HepG2 (cell line): ENCODE measurements at regions not wholly inside any gene's neighbourhood (a gene's known extent, or its start where the extent isn't known, plus 50 kb on each side); places are given as distances from the start of the nearest gene placed in this dataset.

Experiments
- ASH2L ChIP-seq: fragments of 300-600, 200-600 bp; sonication (generic); IDR thresholded peaks from 2 replicates; pipeline ENCODE4 v1.7.0; 2017; ENCODE audit warnings: low read depth, mild to moderate bottlenecking, moderate library complexity, mixed read lengths, low read length; ENCODE audit not compliant: insufficient read length
- EZH2 ChIP-seq: conservative IDR thresholded peaks from 2 replicates; pipeline ENCODE4 v1.6.1; 2012; ENCODE audit warnings: mild to moderate bottlenecking, low read depth, low read length, moderate library complexity
- GLI4 ChIP-seq: sonication (generic); formaldehyde crosslinking; IDR thresholded peaks from 2 replicates; pipeline ENCODE4 v1.5.1; 2020; ENCODE audit warnings: missing genetic modification reagents, mild to moderate bottlenecking, moderate library complexity, borderline replicate concordance
- HDAC2 ChIP-seq: sonication (generic); formaldehyde crosslinking; IDR thresholded peaks from 2 replicates; pipeline ENCODE4 v1.4.0; 2020; ENCODE audit warnings: missing genetic modification reagents
- MTA1 ChIP-seq: sonication (generic); formaldehyde crosslinking; IDR thresholded peaks from 2 replicates; pipeline ENCODE4 v1.4.0; 2020; ENCODE audit warnings: missing genetic modification reagents, mild to moderate bottlenecking, borderline replicate concordance
- NCOA2 ChIP-seq: sonication (generic); formaldehyde crosslinking; IDR thresholded peaks from 2 replicates; pipeline ENCODE4 v1.8.0; 2022; ENCODE audit warnings: inconsistent platforms
- ZNF230 ChIP-seq: sonication (generic); formaldehyde crosslinking; IDR thresholded peaks from 2 replicates; pipeline ENCODE4 v1.4.0; 2020; ENCODE audit warnings: mild to moderate bottlenecking, missing genetic modification reagents
- ZNF629 ChIP-seq: sonication (generic); formaldehyde crosslinking; conservative IDR thresholded peaks from 2 replicates; pipeline ENCODE4 v1.5.0; 2020; ENCODE audit warnings: missing genetic modification reagents
- ZSCAN30 ChIP-seq: sonication (generic); formaldehyde crosslinking; IDR thresholded peaks from 2 replicates; pipeline ENCODE4 v1.5.0; 2020; ENCODE audit warnings: mild to moderate bottlenecking, missing genetic modification reagents
- TF ChIP-seq, protein P1 (sequence below): sonication (generic); formaldehyde crosslinking; IDR thresholded peaks from 2 replicates; pipeline ENCODE4 v1.5.1; 2020; ENCODE audit warnings: mild to moderate bottlenecking, missing genetic modification reagents, moderate library complexity
- TF ChIP-seq, protein P2 (sequence below): sonication (generic); formaldehyde crosslinking; IDR thresholded peaks from 2 replicates; pipeline ENCODE4 v1.5.0; 2020; ENCODE audit warnings: mild to moderate bottlenecking, missing genetic modification reagents, moderate library complexity
- TF ChIP-seq, protein P3 (sequence below), 2 experiments: IDR thresholded peaks; 2 replicates each; pipeline ENCODE4 v1.6.1; 2011 to 2012; ENCODE audit warnings: low read length in 2 of 2, borderline replicate concordance in 1 of 2, low read depth in 1 of 2, mild to moderate bottlenecking in 1 of 2, moderate library complexity in 1 of 2

DNA sequence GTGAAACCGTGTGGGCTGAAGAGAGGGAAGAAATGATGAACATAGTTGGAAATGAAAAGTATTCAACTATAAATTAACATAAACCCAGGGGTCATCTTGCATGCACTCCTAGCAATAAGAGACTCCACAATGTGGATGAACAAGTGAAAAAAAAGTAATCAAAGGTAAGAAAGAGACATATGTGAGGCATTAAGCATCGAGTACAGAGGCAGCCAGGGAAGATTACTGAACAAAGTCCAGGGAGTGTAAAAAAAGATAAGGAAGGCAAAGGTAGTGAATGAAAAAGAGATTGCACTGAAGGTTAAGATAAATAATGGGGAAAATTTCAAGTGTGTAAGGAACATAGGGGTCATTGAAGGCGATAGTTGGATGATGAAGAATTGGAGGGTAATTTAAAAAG, 330.8 kb upstream of the PROX1 start:
- TF ChIP-seq EZH2: no peak
- TF ChIP-seq MTA1 (CRISPR knock-in tag): no peak
- TF ChIP-seq ZNF230 (CRISPR knock-in tag): no peak
- TF ChIP-seq, protein P1, sequence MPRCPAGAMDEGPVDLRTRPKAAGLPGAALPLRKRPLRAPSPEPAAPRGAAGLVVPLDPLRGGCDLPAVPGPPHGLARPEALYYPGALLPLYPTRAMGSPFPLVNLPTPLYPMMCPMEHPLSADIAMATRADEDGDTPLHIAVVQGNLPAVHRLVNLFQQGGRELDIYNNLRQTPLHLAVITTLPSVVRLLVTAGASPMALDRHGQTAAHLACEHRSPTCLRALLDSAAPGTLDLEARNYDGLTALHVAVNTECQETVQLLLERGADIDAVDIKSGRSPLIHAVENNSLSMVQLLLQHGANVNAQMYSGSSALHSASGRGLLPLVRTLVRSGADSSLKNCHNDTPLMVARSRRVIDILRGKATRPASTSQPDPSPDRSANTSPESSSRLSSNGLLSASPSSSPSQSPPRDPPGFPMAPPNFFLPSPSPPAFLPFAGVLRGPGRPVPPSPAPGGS: no peak
- no peak for TF ChIP-seq ASH2L
- TF ChIP-seq, protein P2, sequence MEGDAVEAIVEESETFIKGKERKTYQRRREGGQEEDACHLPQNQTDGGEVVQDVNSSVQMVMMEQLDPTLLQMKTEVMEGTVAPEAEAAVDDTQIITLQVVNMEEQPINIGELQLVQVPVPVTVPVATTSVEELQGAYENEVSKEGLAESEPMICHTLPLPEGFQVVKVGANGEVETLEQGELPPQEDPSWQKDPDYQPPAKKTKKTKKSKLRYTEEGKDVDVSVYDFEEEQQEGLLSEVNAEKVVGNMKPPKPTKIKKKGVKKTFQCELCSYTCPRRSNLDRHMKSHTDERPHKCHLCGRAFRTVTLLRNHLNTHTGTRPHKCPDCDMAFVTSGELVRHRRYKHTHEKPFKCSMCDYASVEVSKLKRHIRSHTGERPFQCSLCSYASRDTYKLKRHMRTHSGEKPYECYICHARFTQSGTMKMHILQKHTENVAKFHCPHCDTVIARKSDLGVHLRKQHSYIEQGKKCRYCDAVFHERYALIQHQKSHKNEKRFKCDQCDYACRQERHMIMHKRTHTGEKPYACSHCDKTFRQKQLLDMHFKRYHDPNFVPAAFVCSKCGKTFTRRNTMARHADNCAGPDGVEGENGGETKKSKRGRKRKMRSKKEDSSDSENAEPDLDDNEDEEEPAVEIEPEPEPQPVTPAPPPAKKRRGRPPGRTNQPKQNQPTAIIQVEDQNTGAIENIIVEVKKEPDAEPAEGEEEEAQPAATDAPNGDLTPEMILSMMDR: no peak
- TF ChIP-seq ZNF629 (CRISPR knock-in tag): no peak
- TF ChIP-seq GLI4 (CRISPR knock-in tag): no peak
- no peak for TF ChIP-seq NCOA2
- no peak for TF ChIP-seq ZSCAN30 (CRISPR knock-in tag)
- TF ChIP-seq HDAC2: no peak
- TF ChIP-seq, protein P3, sequence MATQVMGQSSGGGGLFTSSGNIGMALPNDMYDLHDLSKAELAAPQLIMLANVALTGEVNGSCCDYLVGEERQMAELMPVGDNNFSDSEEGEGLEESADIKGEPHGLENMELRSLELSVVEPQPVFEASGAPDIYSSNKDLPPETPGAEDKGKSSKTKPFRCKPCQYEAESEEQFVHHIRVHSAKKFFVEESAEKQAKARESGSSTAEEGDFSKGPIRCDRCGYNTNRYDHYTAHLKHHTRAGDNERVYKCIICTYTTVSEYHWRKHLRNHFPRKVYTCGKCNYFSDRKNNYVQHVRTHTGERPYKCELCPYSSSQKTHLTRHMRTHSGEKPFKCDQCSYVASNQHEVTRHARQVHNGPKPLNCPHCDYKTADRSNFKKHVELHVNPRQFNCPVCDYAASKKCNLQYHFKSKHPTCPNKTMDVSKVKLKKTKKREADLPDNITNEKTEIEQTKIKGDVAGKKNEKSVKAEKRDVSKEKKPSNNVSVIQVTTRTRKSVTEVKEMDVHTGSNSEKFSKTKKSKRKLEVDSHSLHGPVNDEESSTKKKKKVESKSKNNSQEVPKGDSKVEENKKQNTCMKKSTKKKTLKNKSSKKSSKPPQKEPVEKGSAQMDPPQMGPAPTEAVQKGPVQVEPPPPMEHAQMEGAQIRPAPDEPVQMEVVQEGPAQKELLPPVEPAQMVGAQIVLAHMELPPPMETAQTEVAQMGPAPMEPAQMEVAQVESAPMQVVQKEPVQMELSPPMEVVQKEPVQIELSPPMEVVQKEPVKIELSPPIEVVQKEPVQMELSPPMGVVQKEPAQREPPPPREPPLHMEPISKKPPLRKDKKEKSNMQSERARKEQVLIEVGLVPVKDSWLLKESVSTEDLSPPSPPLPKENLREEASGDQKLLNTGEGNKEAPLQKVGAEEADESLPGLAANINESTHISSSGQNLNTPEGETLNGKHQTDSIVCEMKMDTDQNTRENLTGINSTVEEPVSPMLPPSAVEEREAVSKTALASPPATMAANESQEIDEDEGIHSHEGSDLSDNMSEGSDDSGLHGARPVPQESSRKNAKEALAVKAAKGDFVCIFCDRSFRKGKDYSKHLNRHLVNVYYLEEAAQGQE (IDR thresholded peaks at IDR 0.05; ENCODE audit: borderline replicate concordance in 1 of 2, low read depth in 1 of 2, low read length in 2 of 2): no peak
